K562 (cell line): ENCODE measurements at regions not wholly inside any gene's neighbourhood (a gene's known extent, or its start where the extent isn't known, plus 50 kb on each side); places are given as distances from the start of the nearest gene placed in this dataset.

Source experiments
- BRCA1 ChIP-seq, 2 experiments: fragments of 450-650 bp in 1 of 2; sonication (generic) in 1 of 2; formaldehyde crosslinking in 1 of 2; IDR thresholded peaks; 2 replicates each; pipeline versions ENCODE4 v1.5.0 to v1.6.1; 2017 to 2020; ENCODE audit warnings: mild to moderate bottlenecking in 1 of 2, missing genetic modification reagents in 1 of 2
- CHD2 ChIP-seq: IDR thresholded peaks from 2 replicates; pipeline ENCODE4 v1.6.1; 2011; ENCODE audit warnings: low read depth, low read length
- EP400 ChIP-seq: fragments of 450-650 bp; IDR thresholded peaks from 2 replicates; pipeline ENCODE4 v1.6.1; 2017; ENCODE audit warnings: antibody characterized with exemption, mild to moderate bottlenecking, moderate library complexity
- FOXA1 ChIP-seq: fragments of 450-650 bp; IDR thresholded peaks from 2 replicates; pipeline ENCODE4 v1.6.1; 2016; ENCODE audit warnings: mild to moderate bottlenecking, borderline replicate concordance
- MAZ ChIP-seq, 2 experiments: fragments of 450-650 bp in 1 of 2; sonication (generic) in 1 of 2; formaldehyde crosslinking; IDR thresholded peaks in 1 of 2; conservative IDR thresholded peaks in 1 of 2; 2 replicates each; pipeline versions ENCODE4 v1.4.0 to v1.5.0; 2020; ENCODE audit warnings: mild to moderate bottlenecking in 1 of 2, missing genetic modification reagents in 1 of 2
- MXI1 ChIP-seq: IDR thresholded peaks from 2 replicates; pipeline ENCODE4 v1.6.1; 2011; ENCODE audit warnings: low read depth, mild to moderate bottlenecking, improper control_type of control experiment, low read length
- NFRKB ChIP-seq: fragments of 450-650 bp; IDR thresholded peaks from 2 replicates; pipeline ENCODE4 v1.6.1; 2016; ENCODE audit warnings: low read depth
- POLR2A ChIP-seq: fragments of 450-650 bp; conservative IDR thresholded peaks from 2 replicates; pipeline ENCODE4 v1.6.1; 2016
- POLR2AphosphoS5 ChIP-seq: IDR thresholded peaks from 2 replicates; pipeline ENCODE4 v1.6.1; 2011; ENCODE audit warnings: mild to moderate bottlenecking, low read depth, low read length, moderate library complexity; ENCODE audit not compliant: control insufficient read depth, insufficient read depth
- SPI1 ChIP-seq: IDR thresholded peaks from 2 replicates; pipeline ENCODE4 v1.6.1; 2011; ENCODE audit warnings: low read depth, low read length, control low read depth, borderline replicate concordance
- ZNF436 ChIP-seq: fragments of 250-450, 450-650 bp; sonication (Bioruptor Pico); formaldehyde crosslinking; IDR thresholded peaks from 2 replicates; pipeline ENCODE4 v1.7.0; 2020; ENCODE audit warnings: mild to moderate bottlenecking
- TF ChIP-seq, protein P1 (sequence below), 3 experiments: IDR thresholded peaks in 2 of 3; conservative IDR thresholded peaks in 1 of 3; 2 replicates each; pipeline ENCODE4 v1.5.1; 2011 to 2012; ENCODE audit warnings: low read length in 3 of 3, mild to moderate bottlenecking in 3 of 3, control low read depth in 2 of 3, improper control_type of control experiment in 1 of 3, inconsistent platforms in 1 of 3, low read depth in 1 of 3, mixed read lengths in 1 of 3, moderate library complexity in 1 of 3; ENCODE audit not compliant: insufficient read depth in 2 of 3
- TF ChIP-seq, protein P2 (sequence below): sonication (generic); formaldehyde crosslinking; IDR thresholded peaks from 2 replicates; pipeline ENCODE4 v1.8.1; 2023; ENCODE audit warnings: missing genetic modification reagents, mild to moderate bottlenecking, borderline replicate concordance

DNA sequence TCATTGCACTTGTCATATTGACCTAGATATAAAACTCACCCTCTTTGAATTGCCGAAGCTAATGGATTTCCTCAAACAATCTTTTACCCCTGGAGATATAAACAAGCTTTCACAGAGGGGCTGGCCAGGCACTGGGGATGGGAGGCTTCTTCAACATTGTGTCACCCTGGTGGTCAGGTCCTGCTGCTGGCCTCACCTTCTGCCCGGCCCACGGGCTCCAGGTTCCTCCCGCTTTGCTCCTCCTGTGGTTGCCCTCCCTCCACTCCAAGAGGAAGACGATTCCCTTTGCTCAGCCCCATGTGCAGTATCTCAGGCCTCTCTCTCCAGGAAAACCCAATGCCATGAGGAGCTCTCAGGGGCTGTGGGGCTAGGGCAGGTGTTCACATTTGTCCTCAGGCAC, 118.1 kb upstream of the ADCY1 start:
- TF ChIP-seq EP400: no peak
- no peak for TF ChIP-seq NFRKB
- no peak for TF ChIP-seq POLR2A
- TF ChIP-seq, protein P1, sequence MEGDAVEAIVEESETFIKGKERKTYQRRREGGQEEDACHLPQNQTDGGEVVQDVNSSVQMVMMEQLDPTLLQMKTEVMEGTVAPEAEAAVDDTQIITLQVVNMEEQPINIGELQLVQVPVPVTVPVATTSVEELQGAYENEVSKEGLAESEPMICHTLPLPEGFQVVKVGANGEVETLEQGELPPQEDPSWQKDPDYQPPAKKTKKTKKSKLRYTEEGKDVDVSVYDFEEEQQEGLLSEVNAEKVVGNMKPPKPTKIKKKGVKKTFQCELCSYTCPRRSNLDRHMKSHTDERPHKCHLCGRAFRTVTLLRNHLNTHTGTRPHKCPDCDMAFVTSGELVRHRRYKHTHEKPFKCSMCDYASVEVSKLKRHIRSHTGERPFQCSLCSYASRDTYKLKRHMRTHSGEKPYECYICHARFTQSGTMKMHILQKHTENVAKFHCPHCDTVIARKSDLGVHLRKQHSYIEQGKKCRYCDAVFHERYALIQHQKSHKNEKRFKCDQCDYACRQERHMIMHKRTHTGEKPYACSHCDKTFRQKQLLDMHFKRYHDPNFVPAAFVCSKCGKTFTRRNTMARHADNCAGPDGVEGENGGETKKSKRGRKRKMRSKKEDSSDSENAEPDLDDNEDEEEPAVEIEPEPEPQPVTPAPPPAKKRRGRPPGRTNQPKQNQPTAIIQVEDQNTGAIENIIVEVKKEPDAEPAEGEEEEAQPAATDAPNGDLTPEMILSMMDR (IDR thresholded peaks at IDR 0.05 in 2 of 3, conservative IDR thresholded peaks at IDR 0.05 in 1 of 3; ENCODE audit: insufficient read depth in 2 of 3, low read depth in 1 of 3, low read length in 3 of 3): no peak
- no peak for TF ChIP-seq MAZ (CRISPR knock-in tag; conservative IDR thresholded peaks at IDR 0.05 in 1 of 2, IDR thresholded peaks at IDR 0.05 in 1 of 2)
- TF ChIP-seq POLR2AphosphoS5: no peak
- no peak for TF ChIP-seq SPI1
- TF ChIP-seq, protein P2, sequence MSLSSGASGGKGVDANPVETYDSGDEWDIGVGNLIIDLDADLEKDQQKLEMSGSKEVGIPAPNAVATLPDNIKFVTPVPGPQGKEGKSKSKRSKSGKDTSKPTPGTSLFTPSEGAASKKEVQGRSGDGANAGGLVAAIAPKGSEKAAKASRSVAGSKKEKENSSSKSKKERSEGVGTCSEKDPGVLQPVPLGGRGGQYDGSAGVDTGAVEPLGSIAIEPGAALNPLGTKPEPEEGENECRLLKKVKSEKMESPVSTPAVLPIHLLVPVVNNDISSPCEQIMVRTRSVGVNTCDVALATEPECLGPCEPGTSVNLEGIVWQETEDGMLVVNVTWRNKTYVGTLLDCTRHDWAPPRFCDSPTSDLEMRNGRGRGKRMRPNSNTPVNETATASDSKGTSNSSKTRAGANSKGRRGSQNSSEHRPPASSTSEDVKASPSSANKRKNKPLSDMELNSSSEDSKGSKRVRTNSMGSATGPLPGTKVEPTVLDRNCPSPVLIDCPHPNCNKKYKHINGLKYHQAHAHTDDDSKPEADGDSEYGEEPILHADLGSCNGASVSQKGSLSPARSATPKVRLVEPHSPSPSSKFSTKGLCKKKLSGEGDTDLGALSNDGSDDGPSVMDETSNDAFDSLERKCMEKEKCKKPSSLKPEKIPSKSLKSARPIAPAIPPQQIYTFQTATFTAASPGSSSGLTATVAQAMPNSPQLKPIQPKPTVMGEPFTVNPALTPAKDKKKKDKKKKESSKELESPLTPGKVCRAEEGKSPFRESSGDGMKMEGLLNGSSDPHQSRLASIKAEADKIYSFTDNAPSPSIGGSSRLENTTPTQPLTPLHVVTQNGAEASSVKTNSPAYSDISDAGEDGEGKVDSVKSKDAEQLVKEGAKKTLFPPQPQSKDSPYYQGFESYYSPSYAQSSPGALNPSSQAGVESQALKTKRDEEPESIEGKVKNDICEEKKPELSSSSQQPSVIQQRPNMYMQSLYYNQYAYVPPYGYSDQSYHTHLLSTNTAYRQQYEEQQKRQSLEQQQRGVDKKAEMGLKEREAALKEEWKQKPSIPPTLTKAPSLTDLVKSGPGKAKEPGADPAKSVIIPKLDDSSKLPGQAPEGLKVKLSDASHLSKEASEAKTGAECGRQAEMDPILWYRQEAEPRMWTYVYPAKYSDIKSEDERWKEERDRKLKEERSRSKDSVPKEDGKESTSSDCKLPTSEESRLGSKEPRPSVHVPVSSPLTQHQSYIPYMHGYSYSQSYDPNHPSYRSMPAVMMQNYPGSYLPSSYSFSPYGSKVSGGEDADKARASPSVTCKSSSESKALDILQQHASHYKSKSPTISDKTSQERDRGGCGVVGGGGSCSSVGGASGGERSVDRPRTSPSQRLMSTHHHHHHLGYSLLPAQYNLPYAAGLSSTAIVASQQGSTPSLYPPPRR (CRISPR knock-in tag): no peak
- no peak for TF ChIP-seq CHD2
- no peak for TF ChIP-seq FOXA1
- no peak for TF ChIP-seq MXI1
- TF ChIP-seq BRCA1 (IDR thresholded peaks at IDR 0.05): no peak
- TF ChIP-seq BRCA1 (CRISPR knock-in tag; IDR thresholded peaks at IDR 0.05): no peak
- no peak for TF ChIP-seq ZNF436 (CRISPR knock-in tag)
